ENCODE measurements at regions not wholly inside any gene's neighbourhood (a gene's known extent, or its start where the extent isn't known, plus 50 kb on each side); places are given as distances from the start of the nearest gene placed in this dataset.

- no peak for TF ChIP-seq CTCF (IDR thresholded peaks at IDR 0.05)
- TF ChIP-seq POLR2A (IDR thresholded peaks at IDR 0.05) = no peak
Observed at GRCh38 chr1:195064358-195064757, 1543.9 kb downstream of the KCNT2 start.

Measured in heart left ventricle (tissue), 13 donors.